WTC11 (cell line): ENCODE measurements at regions not wholly inside any gene's neighbourhood (a gene's known extent, or its start where the extent isn't known, plus 50 kb on each side); places are given as distances from the start of the nearest gene placed in this dataset.

Experiments used
- ATAC-seq: fragments of 200-7000 bp; cut with Tn5 transposase; 2 replicates; pipeline ENCODE4 v1.10.0; 2021; ENCODE audit warnings: mild to moderate bottlenecking, moderate library complexity
- CTCF ChIA-PET: fragments of 300-600 bp; sonication (Branson Sonifier 250); formaldehyde crosslinking; loops from one replicate; lab custom pipeline; 2021; ENCODE audit warnings: antibody characterized with exemption; lab: Charles Lee
- POLR2A ChIA-PET: fragments of 350-600 bp; sonication (Branson Sonifier 250); formaldehyde crosslinking; loops from one replicate; lab custom pipeline; 2021; ENCODE audit warnings: antibody characterized with exemption; lab: Charles Lee
- DNase-seq: peaks from one replicate; pipeline ENCODE4 v3.0.0; 2021; ENCODE audit warnings: low spot score
- H3K27ac Mint-ChIP-seq: 2 replicates; pipeline ENCODE4 v1.8.0; 2021; ENCODE audit warnings: mixed read lengths
- H3K27me3 Mint-ChIP-seq: 2 replicates; pipeline ENCODE4 v1.8.0; 2021; ENCODE audit warnings: low read depth, mild to moderate bottlenecking, moderate library complexity, mixed read lengths
- H3K36me3 Mint-ChIP-seq: 2 replicates; pipeline ENCODE4 v1.8.0; 2021; ENCODE audit warnings: mixed read lengths
- H3K4me1 Mint-ChIP-seq: 2 replicates; pipeline ENCODE4 v1.8.0; 2022; ENCODE audit warnings: mixed read lengths
- H3K4me3 Mint-ChIP-seq: 2 replicates; pipeline ENCODE4 v1.8.0; 2021; ENCODE audit warnings: mild to moderate bottlenecking, moderate library complexity, mixed read lengths
- H3K9me3 Mint-ChIP-seq: 2 replicates; pipeline ENCODE4 v1.8.0; 2021; ENCODE audit warnings: mixed read lengths
- ARID4B ChIP-seq: sonication (generic); formaldehyde crosslinking; IDR thresholded peaks from 2 replicates; pipeline ENCODE4 v1.8.0; 2023; ENCODE audit warnings: missing genetic modification reagents, mild to moderate bottlenecking, borderline replicate concordance
- CBFB ChIP-seq: sonication (generic); formaldehyde crosslinking; IDR thresholded peaks from 2 replicates; pipeline ENCODE4 v1.8.1; 2022; ENCODE audit warnings: mild to moderate bottlenecking, low read depth, missing genetic modification reagents
- CTCF ChIP-seq: fragments of 200-600 bp; IDR thresholded peaks from 2 replicates; pipeline ENCODE4 v1.8.0; 2022; ENCODE audit warnings: antibody characterized with exemption
- E2F4 ChIP-seq: sonication (generic); formaldehyde crosslinking; IDR thresholded peaks from 2 replicates; pipeline ENCODE4 v1.8.1; 2022; ENCODE audit warnings: low read depth, mild to moderate bottlenecking, moderate library complexity, missing genetic modification reagents, borderline replicate concordance
- E2F5 ChIP-seq: sonication (generic); formaldehyde crosslinking; IDR thresholded peaks from 2 replicates; pipeline ENCODE4 v1.8.1; 2022; ENCODE audit warnings: mild to moderate bottlenecking, moderate library complexity, missing genetic modification reagents
- FOXK1 ChIP-seq: sonication (generic); formaldehyde crosslinking; IDR thresholded peaks from 2 replicates; pipeline ENCODE4 v1.8.0; 2022; ENCODE audit warnings: mild to moderate bottlenecking, moderate library complexity, missing genetic modification reagents
- JAZF1 ChIP-seq: fragments of 250-450 bp; sonication (Bioruptor Pico); IDR thresholded peaks from 2 replicates; pipeline ENCODE4 v1.9.0; 2021; ENCODE audit warnings: moderate library complexity, mild to moderate bottlenecking, inconsistent platforms
- MXD4 ChIP-seq: fragments of 250-450 bp; sonication (Bioruptor Pico); IDR thresholded peaks from 2 replicates; pipeline ENCODE4 v1.8.0; 2021; ENCODE audit warnings: mild to moderate bottlenecking, moderate library complexity, borderline replicate concordance
- NR1H2 ChIP-seq: sonication (generic); formaldehyde crosslinking; IDR thresholded peaks from 2 replicates; pipeline ENCODE4 v1.9.0; 2021; ENCODE audit warnings: mild to moderate bottlenecking, moderate library complexity, missing genetic modification reagents
- NR2C2 ChIP-seq: sonication (generic); formaldehyde crosslinking; IDR thresholded peaks from 2 replicates; pipeline ENCODE4 v1.8.0; 2022; ENCODE audit warnings: mild to moderate bottlenecking, missing genetic modification reagents
- PREB ChIP-seq: sonication (generic); formaldehyde crosslinking; IDR thresholded peaks from 2 replicates; pipeline ENCODE4 v1.8.1; 2022; ENCODE audit warnings: mild to moderate bottlenecking, missing genetic modification reagents, moderate library complexity, borderline replicate concordance
- RELA ChIP-seq: sonication (generic); formaldehyde crosslinking; IDR thresholded peaks from 2 replicates; pipeline ENCODE4 v1.8.1; 2022; ENCODE audit warnings: missing genetic modification reagents, mild to moderate bottlenecking, borderline replicate concordance
- RORB ChIP-seq: fragments of 250-450 bp; sonication (Bioruptor Pico); IDR thresholded peaks from 2 replicates; pipeline ENCODE4 v1.9.0; 2021; ENCODE audit warnings: mild to moderate bottlenecking
- TEAD1 ChIP-seq: sonication (generic); formaldehyde crosslinking; IDR thresholded peaks from 2 replicates; pipeline ENCODE4 v1.8.0; 2022; ENCODE audit warnings: mild to moderate bottlenecking, missing genetic modification reagents
- TP53 ChIP-seq: sonication (generic); formaldehyde crosslinking; IDR thresholded peaks from 2 replicates; pipeline ENCODE4 v1.8.1; 2023; ENCODE audit warnings: mild to moderate bottlenecking, missing genetic modification reagents
- ZNF138 ChIP-seq: sonication (generic); formaldehyde crosslinking; conservative IDR thresholded peaks from 2 replicates; pipeline ENCODE4 v1.8.1; 2022; ENCODE audit warnings: mild to moderate bottlenecking, moderate library complexity, missing genetic modification reagents
- TF ChIP-seq, protein P1 (sequence below): fragments of 250-450 bp; sonication (Bioruptor Pico); IDR thresholded peaks from 2 replicates; pipeline ENCODE4 v1.9.0; 2021; ENCODE audit warnings: mild to moderate bottlenecking
- TF ChIP-seq, protein P2 (sequence below): sonication (generic); formaldehyde crosslinking; IDR thresholded peaks from 2 replicates; pipeline ENCODE4 v1.8.1; 2023; ENCODE audit warnings: mild to moderate bottlenecking, missing genetic modification reagents, moderate library complexity
- TF ChIP-seq, protein P3 (sequence below): sonication (generic); formaldehyde crosslinking; IDR thresholded peaks from 2 replicates; pipeline ENCODE4 v1.8.0; 2022; ENCODE audit warnings: mild to moderate bottlenecking, missing genetic modification reagents

- Mint-ChIP-seq H3K4me3 (no peak overlapping the region), H3K9me3 (no peaks in the 10 kb centered on the region), H3K4me1 (peaks cover 8% of the 10 kb centered on the region), H3K27ac (no peak overlapping the region), H3K36me3 (no peaks in the 10 kb centered on the region), H3K27me3 (peaks cover 23% of the 10 kb centered on the region)
- ChIA-PET POLR2A (no interaction called here), CTCF (interaction anchor here (0.8 to 2.7 kb wide), 2 partner anchors 18 to 193 kb away, joined by 3 to 10 read pairs; no protein-coding TSS in a partner anchor)
- TF ChIP-seq TEAD1 (no peak), TP53 (no peak), JAZF1 (no peak), NR1H2 (CRISPR knock-in tag) (no peak), ZNF138 (no peak), ARID4B (CRISPR knock-in tag) (no peak), FOXK1 (CRISPR knock-in tag) (no peak), E2F5 (CRISPR knock-in tag) (no peak), NR2C2 (no peak), CBFB (no peak), RORB (no peak), CTCF (no peak), E2F4 (CRISPR knock-in tag) (no peak), RELA (CRISPR knock-in tag) (no peak), MXD4 (CRISPR knock-in tag) (no peak), PREB (CRISPR knock-in tag) (no peak)
- TF ChIP-seq, protein P1, sequence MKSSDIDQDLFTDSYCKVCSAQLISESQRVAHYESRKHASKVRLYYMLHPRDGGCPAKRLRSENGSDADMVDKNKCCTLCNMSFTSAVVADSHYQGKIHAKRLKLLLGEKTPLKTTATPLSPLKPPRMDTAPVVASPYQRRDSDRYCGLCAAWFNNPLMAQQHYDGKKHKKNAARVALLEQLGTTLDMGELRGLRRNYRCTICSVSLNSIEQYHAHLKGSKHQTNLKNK (CRISPR knock-in tag), result no peak
- TF ChIP-seq, protein P2, sequence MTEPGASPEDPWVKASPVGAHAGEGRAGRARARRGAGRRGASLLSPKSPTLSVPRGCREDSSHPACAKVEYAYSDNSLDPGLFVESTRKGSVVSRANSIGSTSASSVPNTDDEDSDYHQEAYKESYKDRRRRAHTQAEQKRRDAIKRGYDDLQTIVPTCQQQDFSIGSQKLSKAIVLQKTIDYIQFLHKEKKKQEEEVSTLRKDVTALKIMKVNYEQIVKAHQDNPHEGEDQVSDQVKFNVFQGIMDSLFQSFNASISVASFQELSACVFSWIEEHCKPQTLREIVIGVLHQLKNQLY (CRISPR knock-in tag), result no peak
- TF ChIP-seq, protein P3, sequence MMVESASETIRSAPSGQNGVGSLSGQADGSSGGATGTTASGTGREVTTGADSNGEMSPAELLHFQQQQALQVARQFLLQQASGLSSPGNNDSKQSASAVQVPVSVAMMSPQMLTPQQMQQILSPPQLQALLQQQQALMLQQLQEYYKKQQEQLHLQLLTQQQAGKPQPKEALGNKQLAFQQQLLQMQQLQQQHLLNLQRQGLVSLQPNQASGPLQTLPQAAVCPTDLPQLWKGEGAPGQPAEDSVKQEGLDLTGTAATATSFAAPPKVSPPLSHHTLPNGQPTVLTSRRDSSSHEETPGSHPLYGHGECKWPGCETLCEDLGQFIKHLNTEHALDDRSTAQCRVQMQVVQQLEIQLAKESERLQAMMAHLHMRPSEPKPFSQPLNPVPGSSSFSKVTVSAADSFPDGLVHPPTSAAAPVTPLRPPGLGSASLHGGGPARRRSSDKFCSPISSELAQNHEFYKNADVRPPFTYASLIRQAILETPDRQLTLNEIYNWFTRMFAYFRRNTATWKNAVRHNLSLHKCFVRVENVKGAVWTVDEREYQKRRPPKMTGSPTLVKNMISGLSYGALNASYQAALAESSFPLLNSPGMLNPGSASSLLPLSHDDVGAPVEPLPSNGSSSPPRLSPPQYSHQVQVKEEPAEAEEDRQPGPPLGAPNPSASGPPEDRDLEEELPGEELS (CRISPR knock-in tag), result no peak
- DNase-seq, result no peak
- no peak for ATAC-seq
These were observed 125.1 kb upstream of the SPATA13 start for GRCh38 chr13:24035411-24035810.
